GM23338 (cell line): ENCODE measurements at regions not wholly inside any gene's neighbourhood (a gene's known extent, or its start where the extent isn't known, plus 50 kb on each side); places are given as distances from the start of the nearest gene placed in this dataset.

Source experiments
- ATAC-seq: fragments of 200-7000 bp; cut with Tn5 transposase; 3 replicates; pipeline ENCODE4 v1.9.1; 2020
- DNase-seq: peaks from one replicate; pipeline ENCODE4 v3.0.0-alpha.2; 2015; ENCODE audit warnings: low spot score
- H2AFZ ChIP-seq: fragments of 200-600 bp; sonication (generic); 2 replicates; pipeline ENCODE4 v1.8.0; 2016; ENCODE audit warnings: antibody characterized with exemption, mild to moderate bottlenecking, moderate library complexity
- H3F3A ChIP-seq: fragments of 200-600 bp; sonication (generic); replicated peaks from 2 replicates; pipeline ENCODE4 v1.8.0; 2017; ENCODE audit warnings: antibody characterized with exemption, mixed run types, low read depth
- H3K27ac ChIP-seq: fragments of 200-600 bp; sonication (generic); 2 replicates; pipeline ENCODE4 v1.6.1; 2016; ENCODE audit warnings: low read depth
- H3K27me3 ChIP-seq: fragments of 200-600 bp; sonication (generic); 2 replicates; pipeline ENCODE4 v1.8.0; 2016; ENCODE audit warnings: mild to moderate bottlenecking, mixed run types, moderate library complexity; ENCODE audit not compliant: insufficient read depth
- H3K36me3 ChIP-seq: fragments of 200-600 bp; sonication (generic); 2 replicates; pipeline ENCODE4 v1.8.0; 2016; ENCODE audit warnings: mild to moderate bottlenecking; ENCODE audit not compliant: insufficient read depth
- H3K4me1 ChIP-seq: fragments of 200-600 bp; sonication (generic); 2 replicates; pipeline ENCODE4 v1.8.0; 2016; ENCODE audit warnings: mild to moderate bottlenecking, moderate library complexity; ENCODE audit not compliant: insufficient read depth
- H3K4me2 ChIP-seq: fragments of 200-600 bp; sonication (generic); 2 replicates; pipeline ENCODE4 v1.7.1; 2017; ENCODE audit warnings: mixed run types
- H3K4me3 ChIP-seq: fragments of 200-600 bp; sonication (generic); 2 replicates; pipeline ENCODE4 v1.6.1; 2016; ENCODE audit warnings: mixed run types
- H3K79me2 ChIP-seq: fragments of 200-600 bp; sonication (generic); replicated peaks from 2 replicates; pipeline ENCODE4 v1.8.0; 2017; ENCODE audit warnings: mild to moderate bottlenecking; ENCODE audit not compliant: insufficient read depth
- H3K9me2 ChIP-seq: fragments of 200-600 bp; sonication (generic); 2 replicates; pipeline ENCODE4 v1.8.0; 2017; ENCODE audit not compliant: insufficient read depth
- H4K20me1 ChIP-seq: fragments of 200-600 bp; sonication (generic); replicated peaks from 2 replicates; pipeline ENCODE4 v1.8.0; 2017; ENCODE audit warnings: mild to moderate bottlenecking; ENCODE audit not compliant: insufficient read depth
- H3K27ac Mint-ChIP-seq: 2 replicates; pipeline ENCODE4 v1.8.0; 2020; ENCODE audit warnings: inconsistent platforms, mild to moderate bottlenecking, moderate library complexity, mixed read lengths
- H3K27me3 Mint-ChIP-seq: 3 replicates; pipeline ENCODE4 v1.8.0; 2022; ENCODE audit warnings: low read depth, mild to moderate bottlenecking, moderate library complexity, mixed read lengths, inconsistent platforms; ENCODE audit not compliant: insufficient read depth, poor library complexity
- H3K36me3 Mint-ChIP-seq: 3 replicates; pipeline ENCODE4 v1.8.0; 2021; ENCODE audit warnings: low read depth, mild to moderate bottlenecking, inconsistent platforms, moderate library complexity, mixed read lengths
- H3K4me1 Mint-ChIP-seq: 3 replicates; pipeline ENCODE4 v1.8.0; 2020; ENCODE audit warnings: mild to moderate bottlenecking, inconsistent platforms, mixed read lengths
- H3K4me3 Mint-ChIP-seq: 3 replicates; pipeline ENCODE4 v1.8.0; 2021; ENCODE audit warnings: moderate library complexity, mild to moderate bottlenecking, inconsistent platforms, mixed read lengths
- H3K9me3 Mint-ChIP-seq: 3 replicates; pipeline ENCODE4 v1.8.0; 2020; ENCODE audit warnings: moderate library complexity, mild to moderate bottlenecking, inconsistent platforms, mixed read lengths
- CREB1 ChIP-seq: fragments of 250-450 bp; sonication (Bioruptor Pico); IDR thresholded peaks from 2 replicates; pipeline ENCODE4 v1.5.0; 2020; ENCODE audit warnings: low read depth, mild to moderate bottlenecking, moderate library complexity
- EZH2phosphoT487 ChIP-seq: fragments of 200-600 bp; sonication (generic); IDR thresholded peaks from one replicate; pipeline ENCODE4 v1.8.1; 2018; ENCODE audit warnings: antibody characterized with exemption; ENCODE audit not compliant: unreplicated experiment
- JUNB ChIP-seq: IDR thresholded peaks from one replicate; pipeline ENCODE4 v1.6.1; 2016; ENCODE audit warnings: antibody characterized with exemption; ENCODE audit not compliant: unreplicated experiment
- NANOG ChIP-seq: IDR thresholded peaks from 2 replicates; pipeline ENCODE4 v1.6.1; 2016; ENCODE audit warnings: antibody characterized with exemption, borderline replicate concordance
- POLR2AphosphoS5 ChIP-seq: IDR thresholded peaks from 2 replicates; pipeline ENCODE4 v1.6.1; 2016; ENCODE audit warnings: antibody characterized with exemption, low read depth
- REST ChIP-seq: IDR thresholded peaks from one replicate; pipeline ENCODE4 v1.6.1; 2018; ENCODE audit warnings: antibody characterized with exemption; ENCODE audit not compliant: unreplicated experiment
- ZNF114 ChIP-seq: fragments of 250-450 bp; sonication (Bioruptor Pico); IDR thresholded peaks from 2 replicates; pipeline ENCODE4 v1.5.0; 2020; ENCODE audit warnings: mild to moderate bottlenecking, moderate library complexity
- TF ChIP-seq, protein P1 (sequence below), 2 experiments: fragments of 200-600 bp in 1 of 2; sonication (generic) in 1 of 2; conservative IDR thresholded peaks; 2 replicates each; pipeline versions ENCODE4 v1.5.1 to v1.6.1; 2016 to 2017; ENCODE audit warnings: antibody characterized with exemption in 2 of 2, low read depth in 2 of 2, mild to moderate bottlenecking in 2 of 2, moderate library complexity in 1 of 2

GRCh38 chr6:90910893-90911292 lies 324.0 kb upstream of the MAP3K7 start (continued):
- TF ChIP-seq REST = no peak
- TF ChIP-seq JUNB = no peak
- no peak for TF ChIP-seq EZH2phosphoT487
- no peak for TF ChIP-seq ZNF114 (CRISPR knock-in tag)
- TF ChIP-seq POLR2AphosphoS5 = no peak
- TF ChIP-seq, protein P1, sequence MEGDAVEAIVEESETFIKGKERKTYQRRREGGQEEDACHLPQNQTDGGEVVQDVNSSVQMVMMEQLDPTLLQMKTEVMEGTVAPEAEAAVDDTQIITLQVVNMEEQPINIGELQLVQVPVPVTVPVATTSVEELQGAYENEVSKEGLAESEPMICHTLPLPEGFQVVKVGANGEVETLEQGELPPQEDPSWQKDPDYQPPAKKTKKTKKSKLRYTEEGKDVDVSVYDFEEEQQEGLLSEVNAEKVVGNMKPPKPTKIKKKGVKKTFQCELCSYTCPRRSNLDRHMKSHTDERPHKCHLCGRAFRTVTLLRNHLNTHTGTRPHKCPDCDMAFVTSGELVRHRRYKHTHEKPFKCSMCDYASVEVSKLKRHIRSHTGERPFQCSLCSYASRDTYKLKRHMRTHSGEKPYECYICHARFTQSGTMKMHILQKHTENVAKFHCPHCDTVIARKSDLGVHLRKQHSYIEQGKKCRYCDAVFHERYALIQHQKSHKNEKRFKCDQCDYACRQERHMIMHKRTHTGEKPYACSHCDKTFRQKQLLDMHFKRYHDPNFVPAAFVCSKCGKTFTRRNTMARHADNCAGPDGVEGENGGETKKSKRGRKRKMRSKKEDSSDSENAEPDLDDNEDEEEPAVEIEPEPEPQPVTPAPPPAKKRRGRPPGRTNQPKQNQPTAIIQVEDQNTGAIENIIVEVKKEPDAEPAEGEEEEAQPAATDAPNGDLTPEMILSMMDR (conservative IDR thresholded peaks at IDR 0.05; ENCODE audit: low read depth in 2 of 2) = no peak
- TF ChIP-seq CREB1 = no peak

GRCh38 chr6:90907931-90908655 lies 321.2 kb upstream of the MAP3K7 start:
- Histone ChIP-seq H3K4me2 (no peak overlapping the region), H3K79me2 (no peaks in the 10 kb centered on the region), H3K4me1 (peaks cover 7% of the 10 kb centered on the region; the same call in 1 of the 2 replicates), H3F3A (no peaks in the 10 kb centered on the region), H3K27ac (no peak overlapping the region), H3K27me3 (no peaks in the 10 kb centered on the region), H3K4me3 (no peak overlapping the region), H3K9me2 (peaks cover 10% of the 10 kb centered on the region; the same call in 1 of the 2 replicates), H2AFZ (peak overlapping the region; percentile 80; the same call in 1 of the 2 replicates), H3K36me3 (no peaks in the 10 kb centered on the region), H4K20me1 (no peaks in the 10 kb centered on the region)
- Mint-ChIP-seq H3K27me3 (no peaks in the 10 kb centered on the region), H3K4me3 (no peak overlapping the region), H3K4me1 (peaks cover 3% of the 10 kb centered on the region; the same call in 1 of the 3 replicates), H3K36me3 (no peaks in the 10 kb centered on the region), H3K9me3 (no peaks in the 10 kb centered on the region), H3K27ac (peak overlapping the region; percentile 68; the same call in 1 of the 2 replicates)
- ATAC-seq = no peak
- no peak for TF ChIP-seq JUNB
- no peak for TF ChIP-seq NANOG
- no peak for DNase-seq
